Non-pigmented ciliary epithelial cell (primary cell): ENCODE measurements at regions not wholly inside any gene's neighbourhood (a gene's known extent, or its start where the extent isn't known, plus 50 kb on each side); places are given as distances from the start of the nearest gene placed in this dataset.
"Not testable (repeated sequence)": the region's sequence is repeated elsewhere in the genome, so short reads cannot be mapped to it uniquely, and the experiment has no call there.

Experiments used
- DNase-seq: peaks from one replicate; pipeline ENCODE4 v3.0.0-alpha.2; 2010; ENCODE audit warnings: low read depth

GRCh38 chr14:28820677-28821076 lies 54.1 kb downstream of the FOXG1 start:
- no peak for DNase-seq

- DNase-seq, result no peak
Observed at GRCh38 chr14:28821993-28822392, 55.4 kb downstream of the FOXG1 start.

GRCh38 chr14:28823245-28823644 lies 56.7 kb downstream of the FOXG1 start:
- DNase-seq, result no peak

- DNase-seq, result no peak
Observed at GRCh38 chr14:28830115-28830534, 63.5 kb downstream of the FOXG1 start.

- DNase-seq, result no peak
Observed at GRCh38 chr14:28831126-28831525, 64.5 kb downstream of the FOXG1 start.

GRCh38 chr14:28842569-28842968 lies 76.0 kb downstream of the FOXG1 start:
- DNase-seq, result not testable (repeated sequence)

- DNase-seq, result peak; percentile 5
Observed at GRCh38 chr14:28867571-28867970, 101.0 kb downstream of the FOXG1 start.

- no peak for DNase-seq
Observed at GRCh38 chr14:28870033-28870564, 103.5 kb downstream of the FOXG1 start.

GRCh38 chr14:28875934-28876571 lies 109.5 kb downstream of the FOXG1 start:
- no peak for DNase-seq

GRCh38 chr14:28876572-28876945 lies 110.0 kb downstream of the FOXG1 start:
- DNase-seq, result no peak

GRCh38 chr14:28877923-28878322 lies 111.3 kb downstream of the FOXG1 start:
- DNase-seq, result no peak

- DNase-seq, result no peak
Observed at GRCh38 chr14:28879573-28879996, 113.0 kb downstream of the FOXG1 start.

GRCh38 chr14:28886940-28887339 lies 120.4 kb downstream of the FOXG1 start:
- DNase-seq, result no peak

- no peak for DNase-seq
Observed at GRCh38 chr14:28895389-28895788, 128.8 kb downstream of the FOXG1 start.

- no peak for DNase-seq
Observed at GRCh38 chr14:28896337-28896736, 129.8 kb downstream of the FOXG1 start.

- no peak for DNase-seq
Observed at GRCh38 chr14:28901631-28902030, 135.0 kb downstream of the FOXG1 start.

GRCh38 chr14:28902930-28903329 lies 136.3 kb downstream of the FOXG1 start:
- DNase-seq, result no peak

GRCh38 chr14:28911521-28911920 lies 144.9 kb downstream of the FOXG1 start:
- DNase-seq, result no peak

- no peak for DNase-seq
Observed at GRCh38 chr14:28913056-28913455, 146.5 kb downstream of the FOXG1 start.

- no peak for DNase-seq
Observed at GRCh38 chr14:28926122-28926521, 159.5 kb downstream of the FOXG1 start.

- no peak for DNase-seq
Observed at GRCh38 chr14:28931999-28932398, 165.4 kb downstream of the FOXG1 start.

- DNase-seq, result no peak
Observed at GRCh38 chr14:28936601-28937000, 170.0 kb downstream of the FOXG1 start.

GRCh38 chr14:28941758-28942157 lies 175.2 kb downstream of the FOXG1 start:
- DNase-seq, result no peak

- DNase-seq, result no peak
Observed at GRCh38 chr14:28944605-28945004, 178.0 kb downstream of the FOXG1 start.
